NT2/D1 (cell line): ENCODE measurements at regions not wholly inside any gene's neighbourhood (a gene's known extent, or its start where the extent isn't known, plus 50 kb on each side); places are given as distances from the start of the nearest gene placed in this dataset.

Experiments
- DNase-seq: peaks from one replicate; pipeline ENCODE4 v3.0.0-alpha.2; 2011; ENCODE audit warnings: low read depth, low spot score
- H3K27me3 ChIP-seq: 2 replicates; pipeline ENCODE4 v1.6.0; 2011; ENCODE audit warnings: mild to moderate bottlenecking; ENCODE audit not compliant: insufficient read length, insufficient read depth
- H3K36me3 ChIP-seq: 2 replicates; pipeline ENCODE4 v1.6.1; 2011; ENCODE audit warnings: mild to moderate bottlenecking, low read length, mixed read lengths; ENCODE audit not compliant: insufficient read depth, insufficient read length
- H3K4me1 ChIP-seq: 2 replicates; pipeline ENCODE4 v1.5.1; 2011; ENCODE audit not compliant: insufficient read depth, insufficient read length
- H3K4me3 ChIP-seq: 2 replicates; pipeline ENCODE4 v1.5.1; 2011; ENCODE audit warnings: low read depth; ENCODE audit not compliant: insufficient read length
- H3K9ac ChIP-seq: 2 replicates; pipeline ENCODE4 v1.6.0; 2011; ENCODE audit warnings: low read depth; ENCODE audit not compliant: insufficient read length
- H3K9me3 ChIP-seq: 2 replicates; pipeline ENCODE4 v1.5.1; 2011; ENCODE audit warnings: mild to moderate bottlenecking, low read length; ENCODE audit not compliant: insufficient read depth
- SUZ12 ChIP-seq: IDR thresholded peaks from 2 replicates; pipeline ENCODE4 v1.6.1; 2011; ENCODE audit not compliant: insufficient read length, insufficient read depth; ENCODE audit errors: extremely low read depth
- YY1 ChIP-seq: IDR thresholded peaks from 2 replicates; pipeline ENCODE4 v1.6.1; 2011; ENCODE audit not compliant: insufficient read length, insufficient read depth
- ZNF274 ChIP-seq: IDR thresholded peaks from 2 replicates; pipeline ENCODE4 v1.6.1; 2011; ENCODE audit warnings: mild to moderate bottlenecking, low read depth, low read length

DNA sequence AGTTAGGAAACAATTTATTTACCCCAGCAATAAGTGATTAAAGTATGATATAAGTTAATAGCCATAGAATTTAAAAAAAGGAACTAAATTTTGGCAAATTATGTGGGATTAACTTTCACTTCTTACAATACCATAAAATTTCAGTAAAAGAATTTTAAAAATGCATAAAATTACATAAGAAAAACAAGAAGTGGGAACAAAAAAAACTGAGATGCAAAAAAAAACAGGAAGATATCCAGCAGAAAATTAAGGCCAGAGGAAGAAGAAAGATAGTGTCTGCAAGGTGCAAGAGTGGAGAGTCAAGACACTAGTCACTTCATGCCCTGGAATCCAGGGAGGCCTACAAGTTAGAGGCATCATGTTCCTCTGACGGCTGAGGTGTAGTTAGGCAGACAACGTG is 184.2 kb downstream of the GASK1B start:
- no peaks in the 10 kb centered on the region for H3K36me3 ChIP-seq
- TF ChIP-seq SUZ12 (no peak), YY1 (no peak), ZNF274 (no peak)
- H3K4me3 ChIP-seq = no peak overlapping the region
- H3K9me3 ChIP-seq = no peaks in the 10 kb centered on the region
- no peaks in the 10 kb centered on the region for H3K4me1 ChIP-seq
- H3K9ac ChIP-seq = no peak overlapping the region
- H3K27me3 ChIP-seq = no peaks in the 10 kb centered on the region
- no peak for DNase-seq

DNA sequence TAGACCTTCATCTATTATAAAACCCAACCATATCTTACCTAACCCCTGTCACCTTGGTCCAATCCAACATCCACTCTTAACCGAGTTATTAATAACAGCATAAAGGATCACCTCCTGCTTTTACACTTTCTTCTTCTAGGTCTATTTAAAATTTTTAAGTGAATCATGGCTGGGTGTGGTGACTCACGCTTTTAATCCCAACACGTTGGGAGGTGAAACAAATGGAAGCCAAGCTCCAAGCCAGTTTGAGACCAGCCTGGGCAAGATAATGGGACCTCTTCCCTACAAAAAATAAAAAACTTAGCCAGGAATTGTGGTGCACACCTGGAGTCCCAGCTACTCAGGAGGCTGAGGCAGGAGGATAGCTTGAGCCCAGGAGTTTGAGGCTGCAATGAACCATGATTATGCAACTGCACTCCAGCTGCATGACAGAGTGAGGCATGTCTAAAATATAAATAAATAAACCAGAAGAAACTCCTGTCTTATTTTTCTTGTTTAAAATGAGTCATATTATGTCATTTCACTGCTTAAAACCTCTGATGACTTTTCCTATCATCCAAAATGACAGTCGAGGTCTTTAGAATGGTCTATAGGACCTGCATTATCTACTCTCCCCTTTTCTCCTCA is 188.4 kb downstream of the GASK1B start:
- H3K4me1 ChIP-seq = no peaks in the 10 kb centered on the region
- H3K9me3 ChIP-seq = no peaks in the 10 kb centered on the region
- no peak for TF ChIP-seq YY1
- no peak for TF ChIP-seq SUZ12
- no peak for TF ChIP-seq ZNF274
- no peak for DNase-seq
- no peak overlapping the region for H3K4me3 ChIP-seq
- H3K9ac ChIP-seq = no peak overlapping the region
- H3K36me3 ChIP-seq = no peaks in the 10 kb centered on the region
- H3K27me3 ChIP-seq = no peaks in the 10 kb centered on the region

DNA sequence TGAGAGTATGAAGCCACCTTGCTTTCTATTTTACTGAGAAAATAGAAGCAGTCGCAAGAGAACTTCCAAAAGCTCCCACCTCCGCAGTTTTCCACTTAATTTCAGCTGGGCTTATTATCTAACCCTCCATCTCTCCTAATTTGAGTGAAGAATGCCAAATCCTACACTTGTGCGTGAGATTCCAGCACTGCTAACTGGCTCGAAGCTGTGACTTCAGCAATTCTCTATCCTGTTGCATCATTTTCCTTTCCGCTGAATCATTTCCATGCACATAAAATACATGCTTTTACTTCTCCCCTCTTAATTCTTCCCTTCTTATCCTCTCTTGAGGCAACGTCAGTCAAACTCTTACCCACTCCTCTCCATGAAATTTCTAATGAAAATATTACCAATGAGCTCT is 189.5 kb downstream of the GASK1B start:
- DNase-seq = no peak
- H3K4me3 ChIP-seq = no peak overlapping the region
- H3K9me3 ChIP-seq = no peaks in the 10 kb centered on the region
- H3K9ac ChIP-seq = no peak overlapping the region
- H3K4me1 ChIP-seq = no peaks in the 10 kb centered on the region
- H3K27me3 ChIP-seq = no peaks in the 10 kb centered on the region
- TF ChIP-seq SUZ12 (no peak), ZNF274 (no peak), YY1 (no peak)
- no peaks in the 10 kb centered on the region for H3K36me3 ChIP-seq

DNA sequence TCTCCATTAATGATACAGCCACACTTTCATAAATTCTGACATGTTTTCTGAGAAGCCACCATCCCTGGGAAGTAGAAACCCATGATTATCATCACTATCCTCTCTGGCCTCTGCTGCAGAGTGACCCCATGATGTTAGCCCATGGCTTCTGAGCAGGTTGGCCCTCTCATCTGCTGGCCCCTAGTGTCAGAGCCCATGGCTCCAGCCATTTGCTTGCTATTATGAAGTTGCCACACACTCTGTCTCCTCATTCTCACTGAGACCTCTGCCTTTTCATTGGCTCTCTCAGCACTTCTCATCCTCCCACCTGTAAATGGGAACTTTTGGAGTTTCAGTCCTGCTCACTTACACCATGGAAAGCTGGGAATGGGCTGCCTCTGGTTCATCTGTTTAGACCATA is 192.7 kb downstream of the GASK1B start:
- no peaks in the 10 kb centered on the region for H3K4me1 ChIP-seq
- no peak for TF ChIP-seq SUZ12
- no peak for TF ChIP-seq YY1
- TF ChIP-seq ZNF274 = no peak
- no peak overlapping the region for H3K4me3 ChIP-seq
- DNase-seq = no peak
- no peak overlapping the region for H3K9ac ChIP-seq
- H3K36me3 ChIP-seq = no peaks in the 10 kb centered on the region
- H3K9me3 ChIP-seq = no peaks in the 10 kb centered on the region
- H3K27me3 ChIP-seq = no peaks in the 10 kb centered on the region

DNA sequence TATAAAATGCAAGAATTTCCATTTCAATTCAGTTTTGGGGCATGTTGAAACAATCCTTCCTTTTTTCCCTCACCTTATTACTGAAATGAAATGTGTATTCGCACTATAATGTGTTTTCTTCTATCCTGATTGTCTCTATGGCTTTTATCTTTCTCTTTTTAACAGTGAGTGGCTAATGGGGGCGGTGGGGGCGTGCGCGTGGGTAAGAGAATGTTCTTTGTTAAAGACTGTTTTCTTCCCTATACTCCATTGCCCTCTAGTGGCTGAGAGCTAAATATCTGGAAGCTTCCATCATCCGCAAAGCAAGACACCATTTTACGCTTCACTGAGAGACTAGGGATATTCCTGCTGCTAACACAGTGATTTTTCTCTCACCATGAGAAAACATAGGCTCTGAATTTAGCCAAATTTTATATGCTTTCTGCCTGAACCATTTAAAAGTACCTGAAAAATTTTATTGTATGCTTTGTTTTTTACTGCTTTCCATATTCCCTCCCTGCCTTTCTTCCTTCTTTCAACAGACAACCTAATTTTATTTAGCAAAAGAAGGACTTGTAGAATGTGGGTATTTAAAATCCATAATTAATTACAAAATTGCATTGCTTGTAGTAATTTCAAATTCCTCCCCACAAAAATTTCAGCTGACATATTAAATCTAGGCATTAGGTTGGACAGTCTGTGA is 194.0 kb downstream of the GASK1B start:
- Histone ChIP-seq H3K9me3 (no peaks in the 10 kb centered on the region), H3K9ac (no peak overlapping the region), H3K27me3 (no peaks in the 10 kb centered on the region), H3K4me1 (no peaks in the 10 kb centered on the region), H3K36me3 (no peaks in the 10 kb centered on the region), H3K4me3 (no peak overlapping the region)
- peak; percentile 42 for DNase-seq
- no peak for TF ChIP-seq ZNF274
- no peak for TF ChIP-seq SUZ12
- TF ChIP-seq YY1 = no peak

DNA sequence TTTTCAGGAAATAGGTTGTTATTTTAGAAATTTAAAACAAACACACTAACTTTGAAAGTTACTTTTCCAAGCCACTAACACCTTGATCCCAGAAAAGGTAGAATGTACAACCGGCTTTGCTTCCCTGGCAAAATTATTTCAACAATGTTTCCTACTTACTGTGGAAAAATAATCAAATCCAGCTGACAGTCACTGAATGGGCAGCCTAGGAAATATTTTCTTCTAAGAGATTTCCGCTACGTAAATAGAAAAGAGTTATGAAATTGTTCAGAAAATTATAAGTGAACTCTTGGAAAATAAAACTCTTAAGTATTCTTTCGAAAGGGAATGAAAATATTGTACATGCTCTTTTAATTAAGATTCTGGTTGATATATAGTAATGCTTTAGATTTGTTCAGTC is 195.7 kb downstream of the GASK1B start:
- Histone ChIP-seq H3K27me3 (no peaks in the 10 kb centered on the region), H3K36me3 (no peaks in the 10 kb centered on the region), H3K9ac (no peak overlapping the region), H3K4me3 (no peak overlapping the region), H3K4me1 (no peaks in the 10 kb centered on the region), H3K9me3 (no peaks in the 10 kb centered on the region)
- no peak for DNase-seq
- TF ChIP-seq ZNF274 (no peak), SUZ12 (no peak), YY1 (no peak)

DNA sequence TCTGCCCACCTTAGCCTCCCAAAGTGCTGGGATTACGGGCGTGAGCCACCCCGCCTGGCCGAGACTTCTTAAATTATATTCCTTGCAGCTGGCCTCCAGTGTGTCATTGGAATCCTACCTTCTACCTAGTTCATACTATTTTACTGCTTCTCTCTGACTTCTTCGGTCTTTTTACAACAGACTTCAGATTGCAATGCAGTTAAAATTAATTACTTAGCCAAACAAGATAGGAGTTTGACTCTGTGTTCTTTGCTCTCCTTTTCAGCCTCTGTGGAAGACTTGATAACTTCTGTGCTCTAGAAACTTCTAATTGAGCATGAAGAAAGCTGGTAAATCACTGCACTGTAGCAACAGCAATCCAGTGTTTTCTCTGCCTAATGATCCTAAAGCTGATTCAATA is 199.5 kb downstream of the GASK1B start:
- no peak for DNase-seq
- Histone ChIP-seq H3K27me3 (no peaks in the 10 kb centered on the region), H3K4me3 (no peak overlapping the region), H3K4me1 (no peaks in the 10 kb centered on the region), H3K9ac (no peak overlapping the region), H3K36me3 (no peaks in the 10 kb centered on the region), H3K9me3 (no peaks in the 10 kb centered on the region)
- no peak for TF ChIP-seq SUZ12
- no peak for TF ChIP-seq ZNF274

DNA sequence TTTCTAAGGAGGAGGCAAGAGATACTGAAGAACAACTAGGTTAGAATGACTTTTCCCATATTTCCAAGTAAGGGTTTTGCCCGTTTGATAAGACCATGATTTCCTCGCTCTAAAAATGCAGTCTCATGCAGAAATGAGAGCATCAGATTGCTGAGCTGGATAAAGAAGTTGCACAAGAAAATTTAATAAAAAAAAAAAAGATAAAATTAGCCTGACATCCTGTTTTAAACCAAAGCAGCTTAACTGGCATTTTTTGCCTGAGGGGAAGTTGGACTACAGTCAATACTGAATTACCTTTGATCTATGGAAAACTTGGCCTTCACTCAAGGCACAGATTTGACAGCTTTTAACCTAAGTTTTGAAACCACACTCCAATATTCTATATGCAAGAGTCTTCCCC is 208.4 kb downstream of the GASK1B start:
- no peak for DNase-seq
- H3K9ac ChIP-seq = no peak overlapping the region
- H3K9me3 ChIP-seq = no peaks in the 10 kb centered on the region

More for the DNA sequence above, 208.4 kb downstream of the GASK1B start:
- Histone ChIP-seq H3K4me1 (no peaks in the 10 kb centered on the region), H3K4me3 (no peak overlapping the region), H3K27me3 (no peaks in the 10 kb centered on the region), H3K36me3 (no peaks in the 10 kb centered on the region)
- TF ChIP-seq YY1 (no peak), ZNF274 (no peak)
